Thymus (tissue), 11 donors: ENCODE measurements at regions not wholly inside any gene's neighbourhood (a gene's known extent, or its start where the extent isn't known, plus 50 kb on each side); places are given as distances from the start of the nearest gene placed in this dataset.

Experiments
- DNase-seq, 9 donors: peaks; one replicate each; pipeline ENCODE4 v3.0.0-alpha.2; 2013; ENCODE audit warnings: low spot score in 9 of 9, low read depth in 6 of 9, missing footprints in 1 of 9
- H3K27ac ChIP-seq, 2 donors: one replicate each; pipeline ENCODE4 v1.5.1; 2013; ENCODE audit warnings: control low read depth in 1 of 2, low read depth in 1 of 2, low read length in 1 of 2, mild to moderate bottlenecking in 1 of 2, moderate library complexity in 1 of 2
- H3K27me3 ChIP-seq, 2 donors: one replicate each; pipeline ENCODE4 v1.5.1; 2013; ENCODE audit warnings: low read length in 1 of 2; ENCODE audit not compliant: control insufficient read depth in 2 of 2, insufficient read depth in 1 of 2
- H3K36me3 ChIP-seq, 2 donors: one replicate each; pipeline ENCODE4 v1.5.1; 2013; ENCODE audit warnings: low read length in 1 of 2, mild to moderate bottlenecking in 1 of 2, moderate library complexity in 1 of 2; ENCODE audit not compliant: control insufficient read depth in 2 of 2, insufficient read depth in 2 of 2
- H3K4me1 ChIP-seq, 2 donors: one replicate each; pipeline ENCODE4 v1.5.1; 2013; ENCODE audit warnings: low read length in 2 of 2; ENCODE audit not compliant: control insufficient read depth in 2 of 2, insufficient read depth in 2 of 2
- H3K4me3 ChIP-seq, 2 donors: one replicate each; pipeline ENCODE4 v1.5.1; 2013; ENCODE audit warnings: low read length in 2 of 2, control low read depth in 1 of 2, mild to moderate bottlenecking in 1 of 2
- H3K9me3 ChIP-seq, 2 donors: one replicate each; pipeline ENCODE4 v1.5.1; 2013; ENCODE audit warnings: low read length in 1 of 2, mild to moderate bottlenecking in 1 of 2; ENCODE audit not compliant: control insufficient read depth in 2 of 2, insufficient read depth in 1 of 2
- WGBS: extraction: QIAGEN DNeasy Blood & Tissue Kit; methylation state at CpG from one replicate; pipeline ENCODE4 v1.1.7; 2013; 5-methylcytosine and 5-hydroxymethylcytosine counted together
- donor health status: healthy.

DNA sequence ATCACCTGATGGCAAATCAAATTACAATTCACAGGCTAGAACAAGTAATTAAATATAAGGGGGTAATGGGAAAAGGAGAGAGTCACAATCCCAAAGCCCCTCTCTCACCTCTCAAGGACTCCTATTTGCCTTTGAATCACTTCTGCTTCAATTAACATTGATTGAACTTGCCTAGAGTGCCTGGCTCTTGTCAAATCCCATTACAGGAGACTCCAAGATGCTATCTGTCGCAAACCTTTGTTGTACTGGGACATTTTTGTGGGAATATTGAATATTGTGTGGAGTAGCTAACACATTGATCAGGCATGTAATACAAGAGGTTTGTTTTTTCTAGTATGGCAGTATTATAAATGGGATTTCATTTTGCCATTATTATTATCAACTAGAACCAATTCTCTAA is 412.8 kb upstream of the AZI2 start:
- no peaks in the 10 kb centered on the region for H3K36me3 ChIP-seq
- WGBS, result 0% methylated on average over 1 of the region's 1 CpG
- no peak overlapping the region for H3K27ac ChIP-seq
- H3K4me3 ChIP-seq, result no peak overlapping the region
- H3K9me3 ChIP-seq, result no peaks in the 10 kb centered on the region
- H3K4me1 ChIP-seq, result no peaks in the 10 kb centered on the region
- no peak for DNase-seq
- no peaks in the 10 kb centered on the region for H3K27me3 ChIP-seq

DNA sequence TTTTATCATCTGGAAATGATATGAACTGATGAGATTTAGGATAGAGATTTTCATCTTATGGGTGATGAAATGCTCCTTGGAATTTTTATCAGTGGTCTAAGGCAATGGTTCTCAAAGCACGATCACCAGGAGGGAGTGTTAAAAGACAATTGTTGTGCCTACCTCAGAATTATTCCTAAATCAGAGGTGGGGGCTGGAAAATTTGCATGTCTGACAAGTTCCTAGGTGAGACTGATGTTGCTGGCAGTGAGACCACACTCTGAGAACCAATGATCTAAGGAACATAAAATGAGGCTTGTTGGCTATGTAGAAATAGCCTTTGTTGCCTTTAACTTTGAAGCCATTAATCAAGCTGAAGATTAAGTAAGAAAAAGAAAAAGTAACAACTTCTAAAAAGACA is 416.6 kb upstream of the AZI2 start:
- H3K27ac ChIP-seq, result no peak overlapping the region
- no peak overlapping the region for H3K4me3 ChIP-seq
- DNase-seq, result no peak
- H3K27me3 ChIP-seq, result no peaks in the 10 kb centered on the region
- no peaks in the 10 kb centered on the region for H3K9me3 ChIP-seq
- H3K36me3 ChIP-seq, result no peaks in the 10 kb centered on the region
- WGBS, result 90% methylated on average over 1 of the region's 1 CpG
- no peaks in the 10 kb centered on the region for H3K4me1 ChIP-seq

DNA sequence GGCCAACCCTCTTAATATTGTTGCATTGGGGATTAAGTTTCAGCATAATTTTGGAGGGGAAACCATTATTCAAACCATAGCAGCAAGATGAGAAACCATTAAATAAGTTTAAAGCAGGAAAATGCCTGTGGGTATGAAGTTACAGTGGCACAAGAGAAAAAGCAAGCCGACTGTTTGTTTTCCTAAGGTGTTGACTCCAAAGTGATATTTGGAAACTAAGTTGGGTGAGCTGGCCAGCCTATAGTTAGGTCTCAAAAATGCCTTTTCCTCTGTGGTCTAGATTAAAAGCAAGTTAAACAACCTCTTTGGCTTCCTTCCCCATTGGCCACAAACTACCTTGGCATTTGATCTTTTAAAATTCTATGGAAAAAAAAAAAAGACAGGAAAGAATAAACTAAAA is 419.8 kb upstream of the AZI2 start:
- no peaks in the 10 kb centered on the region for H3K4me1 ChIP-seq

DNA sequence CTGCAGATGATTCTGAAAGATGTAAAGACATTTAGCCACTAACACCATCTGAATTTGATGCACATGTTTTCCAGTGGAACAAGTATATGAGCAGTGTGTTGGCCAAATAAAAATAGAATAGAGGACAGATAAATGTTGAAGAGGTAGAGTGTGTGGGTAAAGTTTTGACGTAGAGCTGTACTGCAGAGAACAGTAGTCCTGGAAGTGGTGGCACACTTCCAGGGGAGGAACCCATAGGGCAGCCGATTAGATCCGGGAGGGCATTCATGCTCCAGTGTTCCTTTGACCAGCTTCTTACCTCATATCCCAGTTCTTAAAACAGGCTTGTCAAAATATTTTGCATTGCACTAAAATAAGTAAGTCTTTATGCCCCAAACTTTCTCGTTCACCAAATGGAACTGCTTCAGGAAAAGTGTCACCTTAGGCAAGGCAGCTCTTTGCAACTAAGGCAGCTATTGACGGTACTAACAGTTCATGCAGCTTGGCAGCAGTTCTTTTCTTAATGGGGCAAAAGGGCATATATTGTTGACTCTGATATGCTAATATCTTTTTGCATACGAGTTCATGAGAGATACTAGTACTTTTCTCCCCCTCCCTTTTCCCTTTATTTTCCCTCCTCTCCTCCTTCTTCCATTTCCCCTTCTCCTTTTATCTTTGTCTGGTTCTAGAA is 429.3 kb upstream of the AZI2 start:
- 94% methylated on average over 6 of the region's 6 CpGs for WGBS
- no peaks in the 10 kb centered on the region for H3K27me3 ChIP-seq
- no peaks in the 10 kb centered on the region for H3K36me3 ChIP-seq
- H3K27ac ChIP-seq, result no peak overlapping the region
- DNase-seq, result no peak
- H3K4me3 ChIP-seq, result no peak overlapping the region
- H3K4me1 ChIP-seq, result no peaks in the 10 kb centered on the region
- H3K9me3 ChIP-seq, result no peaks in the 10 kb centered on the region

More for the DNA sequence above, 419.8 kb upstream of the AZI2 start:
- H3K9me3 ChIP-seq, result peaks cover 1 to 8% of the 10 kb centered on the region in 2 donors
- H3K36me3 ChIP-seq, result no peaks in the 10 kb centered on the region
- no peak overlapping the region for H3K27ac ChIP-seq
- WGBS, result 9% methylated on average over 1 of the region's 1 CpG
- no peak for DNase-seq
- no peak overlapping the region for H3K4me3 ChIP-seq
- H3K27me3 ChIP-seq, result no peaks in the 10 kb centered on the region

DNA sequence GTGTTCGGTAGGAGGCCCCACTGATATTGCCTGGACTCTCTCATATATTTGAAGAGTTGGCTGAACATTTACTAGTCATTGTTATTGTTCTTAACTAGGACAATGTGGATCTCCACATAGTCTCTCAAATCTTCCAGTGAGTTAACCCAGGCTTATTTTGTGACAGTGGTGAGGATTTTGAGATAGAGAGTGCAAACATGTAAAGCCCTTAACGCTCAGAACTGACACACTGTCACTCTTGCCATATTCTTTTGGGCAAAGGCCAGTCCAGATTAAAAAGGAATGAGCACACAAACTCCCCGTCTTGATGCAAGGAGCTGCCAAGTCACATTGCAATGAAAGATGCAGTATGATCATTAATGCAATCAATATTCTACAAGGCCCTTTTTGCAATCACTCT is 431.9 kb upstream of the AZI2 start:
- H3K27me3 ChIP-seq, result no peaks in the 10 kb centered on the region
- H3K27ac ChIP-seq, result no peak overlapping the region
- 89% methylated on average over 3 of the region's 3 CpGs for WGBS
- H3K36me3 ChIP-seq, result no peaks in the 10 kb centered on the region
- no peak overlapping the region for H3K4me3 ChIP-seq
- H3K4me1 ChIP-seq, result no peaks in the 10 kb centered on the region
- no peaks in the 10 kb centered on the region for H3K9me3 ChIP-seq
- no peak for DNase-seq

DNA sequence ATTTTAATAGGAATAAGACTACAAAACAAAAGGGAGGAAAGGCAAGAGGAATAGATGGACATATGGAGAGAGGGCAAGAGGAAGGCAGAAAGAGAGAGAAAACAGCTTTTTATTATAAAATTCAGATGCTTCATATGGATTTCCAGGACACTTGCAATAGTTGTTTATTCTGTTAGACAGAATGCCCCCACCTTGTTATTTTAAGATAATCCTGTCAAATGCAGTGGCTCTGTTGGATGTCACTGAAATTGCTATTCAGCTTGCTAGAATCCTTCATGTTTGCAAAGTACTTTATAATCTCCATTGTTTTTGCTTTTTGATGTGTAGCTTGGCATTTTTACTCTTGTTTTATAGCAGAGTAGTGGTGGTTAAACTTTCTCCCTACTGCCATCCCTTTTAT is 432.4 kb upstream of the AZI2 start:
- H3K4me3 ChIP-seq, result no peak overlapping the region
- no peaks in the 10 kb centered on the region for H3K36me3 ChIP-seq
- H3K27me3 ChIP-seq, result no peaks in the 10 kb centered on the region
- no peaks in the 10 kb centered on the region for H3K9me3 ChIP-seq
- H3K27ac ChIP-seq, result no peak overlapping the region
- no peaks in the 10 kb centered on the region for H3K4me1 ChIP-seq
- DNase-seq, result no peak

DNA sequence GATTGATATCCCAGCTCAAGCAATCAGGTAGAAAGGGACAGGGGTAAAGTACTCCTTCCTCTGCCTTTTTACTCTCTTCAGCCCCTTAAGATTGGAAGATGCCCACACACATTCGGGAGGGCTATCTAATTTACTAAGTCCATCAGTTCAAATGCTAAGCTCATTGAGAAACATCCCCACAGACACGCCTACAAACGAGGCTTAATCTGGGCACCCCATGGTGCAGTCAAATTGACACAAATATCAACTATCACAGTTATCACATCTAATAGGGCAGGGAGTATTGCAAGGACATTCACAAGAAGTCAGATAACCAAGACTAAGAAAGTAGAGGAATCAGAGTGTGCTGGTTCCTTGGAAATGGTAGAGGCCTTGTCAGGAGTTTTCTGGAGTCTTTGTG is 437.8 kb upstream of the AZI2 start:
- no peaks in the 10 kb centered on the region for H3K9me3 ChIP-seq
- H3K4me1 ChIP-seq, result no peaks in the 10 kb centered on the region
- no peaks in the 10 kb centered on the region for H3K36me3 ChIP-seq
- DNase-seq, result no peak
- WGBS, result 94% methylated on average over 3 of the region's 3 CpGs
- H3K4me3 ChIP-seq, result no peak overlapping the region
- no peaks in the 10 kb centered on the region for H3K27me3 ChIP-seq
- no peak overlapping the region for H3K27ac ChIP-seq

DNA sequence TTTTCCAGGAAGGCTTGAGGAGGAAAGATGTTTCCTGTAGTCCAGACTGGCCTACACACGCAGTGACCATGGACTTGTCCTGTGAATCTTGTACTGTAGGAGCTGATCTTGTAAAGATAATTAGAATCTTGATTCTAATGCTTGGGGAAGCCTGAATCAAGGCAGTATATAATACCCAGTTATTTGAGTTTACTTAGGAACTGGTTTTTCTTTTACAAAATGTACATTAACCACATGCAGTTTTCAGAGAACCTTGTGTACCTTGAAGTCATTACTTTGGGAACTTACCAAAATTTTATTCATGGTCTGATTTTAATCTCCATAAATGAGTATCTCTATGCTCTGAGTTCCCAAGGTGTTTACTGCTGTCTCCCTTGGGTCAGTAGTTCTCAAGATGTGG is 439.9 kb upstream of the AZI2 start:
- Histone ChIP-seq H3K36me3 (no peaks in the 10 kb centered on the region), H3K27me3 (no peaks in the 10 kb centered on the region), H3K4me1 (no peaks in the 10 kb centered on the region), H3K9me3 (no peaks in the 10 kb centered on the region), H3K27ac (no peak overlapping the region), H3K4me3 (no peak overlapping the region)
- WGBS, result 83% methylated on average over 1 of the region's 1 CpG
- no peak for DNase-seq

DNA sequence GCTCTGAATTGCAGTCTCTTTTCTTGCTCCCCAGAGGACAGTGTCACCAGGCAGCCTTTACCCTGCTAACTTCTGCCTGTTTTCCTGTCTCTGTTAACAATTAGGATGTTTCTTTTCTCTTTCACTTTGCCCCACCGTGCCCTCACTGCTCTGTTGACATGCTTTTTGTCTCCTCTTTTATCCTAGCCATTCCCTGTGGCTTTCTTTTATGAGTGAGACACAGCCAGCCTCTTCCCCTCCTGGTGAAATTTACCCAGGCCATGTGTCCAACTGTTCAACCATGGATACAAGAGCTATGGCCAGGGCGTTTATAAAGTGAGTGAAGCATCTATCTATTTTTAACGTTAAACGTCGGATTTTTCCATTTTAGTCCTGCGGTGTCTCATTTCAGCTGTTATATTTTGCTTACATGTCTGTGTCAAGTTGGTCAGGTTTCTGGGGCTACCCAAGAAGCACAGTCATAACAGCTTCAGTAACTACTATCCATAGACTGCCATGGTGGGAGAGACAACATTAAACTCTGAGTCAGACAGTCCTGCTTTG is 443.2 kb upstream of the AZI2 start:
- no peaks in the 10 kb centered on the region for H3K4me1 ChIP-seq
- no peaks in the 10 kb centered on the region for H3K9me3 ChIP-seq
- no peaks in the 10 kb centered on the region for H3K27me3 ChIP-seq
- no peak for DNase-seq
- H3K36me3 ChIP-seq, result no peaks in the 10 kb centered on the region
- no peak overlapping the region for H3K27ac ChIP-seq
- no peak overlapping the region for H3K4me3 ChIP-seq
- 85% methylated on average over 6 of the region's 6 CpGs for WGBS
